ENCODE measurements at regions not wholly inside any gene's neighbourhood (a gene's known extent, or its start where the extent isn't known, plus 50 kb on each side); places are given as distances from the start of the nearest gene placed in this dataset.
"Not testable (repeated sequence)": the region's sequence is repeated elsewhere in the genome, so short reads cannot be mapped to it uniquely, and the experiment has no call there.

DNA sequence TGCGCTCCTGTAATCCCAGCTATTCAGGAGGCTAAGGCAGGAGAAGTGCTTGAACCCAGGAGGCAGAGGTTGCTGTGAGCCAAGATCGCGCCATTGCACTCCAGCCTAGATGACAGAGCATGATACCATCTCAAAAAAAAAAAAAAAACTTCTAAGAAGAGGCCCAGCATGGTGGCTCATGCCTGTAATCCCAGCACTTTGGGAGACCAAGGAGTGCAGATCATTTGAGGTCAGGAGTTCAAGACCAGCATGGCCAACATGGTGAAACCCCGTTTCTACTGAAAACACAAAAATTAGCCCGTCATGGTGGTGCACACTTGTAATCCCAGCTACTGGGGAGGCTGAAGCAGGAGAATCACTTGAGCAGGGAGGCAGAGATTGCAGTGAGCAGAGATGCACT, 51.5 kb upstream of the LANCL2 start:
- H3K36me3 ChIP-seq (ENCODE audit: control insufficient read depth, insufficient read depth, low read length); H3K9me3 ChIP-seq; H3K27me3 Mint-ChIP-seq (ENCODE audit: insufficient read depth, unreplicated experiment); H3K4me3 Mint-ChIP-seq (ENCODE audit: unreplicated experiment); H3K4me1 Mint-ChIP-seq (ENCODE audit: low read depth, unreplicated experiment); BruUV-seq (replicated peaks); H3K4me1 ChIP-seq; intact Hi-C loops (cut with micrococcal nuclease; ENCODE audit: unreplicated experiment); H3K27me3 ChIP-seq (replicated peaks; ENCODE audit: control insufficient read depth, insufficient read depth, low read length); H3K27ac Mint-ChIP-seq (ENCODE audit: unreplicated experiment); H3K9me3 Mint-ChIP-seq (ENCODE audit: unreplicated experiment); CTCF ChIA-PET; POLR2A ChIA-PET; H3K4me3 ChIP-seq (ENCODE audit: low read depth, low read length); DNase-seq; H3K36me3 Mint-ChIP-seq (ENCODE audit: insufficient read depth, unreplicated experiment): not testable (repeated sequence)

DNA sequence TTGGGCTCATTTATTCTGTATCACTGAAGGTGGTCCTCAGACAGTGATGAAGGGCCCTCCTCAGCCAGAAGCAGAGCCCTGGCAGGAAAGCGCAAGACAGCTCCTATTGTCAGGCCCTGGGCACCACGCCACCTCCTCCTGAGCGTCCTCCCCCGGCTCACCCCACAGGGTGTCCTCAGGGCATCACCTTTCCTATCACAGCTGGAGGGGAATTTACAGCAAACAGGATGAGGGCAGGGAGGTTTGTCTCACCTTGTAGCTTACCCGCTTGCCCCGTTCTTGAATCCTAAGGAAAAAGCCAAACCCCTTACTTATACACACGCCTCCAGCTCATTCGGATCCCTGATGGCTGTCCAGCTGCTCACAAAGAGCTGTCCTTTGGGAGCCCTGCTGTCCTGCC, 50.2 kb upstream of the LANCL2 start:
- DNase-seq, result no peak
- Histone ChIP-seq H3K9me3 (no peaks in the 10 kb centered on the region), H3K4me3 (ENCODE audit: low read depth, low read length) (no peak overlapping the region), H3K27me3 (replicated peaks; ENCODE audit: control insufficient read depth, insufficient read depth, low read length) (no peaks in the 10 kb centered on the region), H3K36me3 (ENCODE audit: control insufficient read depth, insufficient read depth, low read length) (no peaks in the 10 kb centered on the region), H3K4me1 (no peaks in the 10 kb centered on the region)
- BruUV-seq (replicated peaks), result no TSS peak
- Mint-ChIP-seq H3K27me3 (ENCODE audit: insufficient read depth, unreplicated experiment) (no peaks in the 10 kb centered on the region), H3K36me3 (ENCODE audit: insufficient read depth, unreplicated experiment) (no peaks in the 10 kb centered on the region), H3K4me3 (ENCODE audit: unreplicated experiment) (no peak overlapping the region), H3K9me3 (ENCODE audit: unreplicated experiment) (no peaks in the 10 kb centered on the region), H3K27ac (ENCODE audit: unreplicated experiment) (no peak overlapping the region), H3K4me1 (ENCODE audit: low read depth, unreplicated experiment) (no peaks in the 10 kb centered on the region)
- ChIA-PET CTCF (no interaction called here), POLR2A (no interaction called here)
- intact Hi-C loops (cut with micrococcal nuclease; ENCODE audit: unreplicated experiment), result no loop called here
- TF ChIP-seq, protein P1, sequence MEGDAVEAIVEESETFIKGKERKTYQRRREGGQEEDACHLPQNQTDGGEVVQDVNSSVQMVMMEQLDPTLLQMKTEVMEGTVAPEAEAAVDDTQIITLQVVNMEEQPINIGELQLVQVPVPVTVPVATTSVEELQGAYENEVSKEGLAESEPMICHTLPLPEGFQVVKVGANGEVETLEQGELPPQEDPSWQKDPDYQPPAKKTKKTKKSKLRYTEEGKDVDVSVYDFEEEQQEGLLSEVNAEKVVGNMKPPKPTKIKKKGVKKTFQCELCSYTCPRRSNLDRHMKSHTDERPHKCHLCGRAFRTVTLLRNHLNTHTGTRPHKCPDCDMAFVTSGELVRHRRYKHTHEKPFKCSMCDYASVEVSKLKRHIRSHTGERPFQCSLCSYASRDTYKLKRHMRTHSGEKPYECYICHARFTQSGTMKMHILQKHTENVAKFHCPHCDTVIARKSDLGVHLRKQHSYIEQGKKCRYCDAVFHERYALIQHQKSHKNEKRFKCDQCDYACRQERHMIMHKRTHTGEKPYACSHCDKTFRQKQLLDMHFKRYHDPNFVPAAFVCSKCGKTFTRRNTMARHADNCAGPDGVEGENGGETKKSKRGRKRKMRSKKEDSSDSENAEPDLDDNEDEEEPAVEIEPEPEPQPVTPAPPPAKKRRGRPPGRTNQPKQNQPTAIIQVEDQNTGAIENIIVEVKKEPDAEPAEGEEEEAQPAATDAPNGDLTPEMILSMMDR (IDR thresholded peaks at IDR 0.05; ENCODE audit: insufficient read depth in 1 of 2, low read depth in 1 of 2, low read length in 1 of 2, severe bottlenecking in 1 of 2, unreplicated experiment in 1 of 2), result no peak

Data from Caco-2 (cell line).